Heart right ventricle (tissue), 16 donors: ENCODE measurements at regions not wholly inside any gene's neighbourhood (a gene's known extent, or its start where the extent isn't known, plus 50 kb on each side); places are given as distances from the start of the nearest gene placed in this dataset.

Source experiments
- ATAC-seq, 8 donors: fragments of 200-7000 bp; cut with Tn5 transposase; one replicate each; pipeline ENCODE4 v1.9.1; 2020; ENCODE audit warnings: mild to moderate bottlenecking in 8 of 8, moderate library complexity in 8 of 8, moderate number of reproducible peaks in 1 of 8
- DNase-seq, 2 donors: peaks; one replicate each; pipeline ENCODE4 v3.0.0-alpha.2; 2020
- H3K27ac ChIP-seq, 10 donors: fragments of 200-600 bp; sonication (generic) in 2 of 10; one replicate each; pipeline versions ENCODE4 v1.5.0 to v1.8.0; 2020 to 2022; ENCODE audit warnings: mild to moderate bottlenecking in 3 of 10
- H3K27me3 ChIP-seq, 7 donors: fragments of 200-600 bp; one replicate each; pipeline ENCODE4 v1.8.0; 2021 to 2022; ENCODE audit warnings: mild to moderate bottlenecking in 2 of 7
- H3K36me3 ChIP-seq, 9 donors: fragments of 200-600 bp; sonication (generic) in 1 of 9; one replicate each; pipeline versions ENCODE4 v1.5.0 to v1.8.0; 2020 to 2022; ENCODE audit warnings: mild to moderate bottlenecking in 2 of 9
- H3K4me1 ChIP-seq, 9 donors: fragments of 200-600 bp; sonication (generic) in 1 of 9; one replicate each; pipeline versions ENCODE4 v1.5.0 to v1.8.0; 2020 to 2022; ENCODE audit warnings: mild to moderate bottlenecking in 4 of 9
- H3K4me3 ChIP-seq, 10 donors: fragments of 200-600 bp; sonication (generic) in 2 of 10; one replicate each; pipeline versions ENCODE4 v1.5.0 to v1.8.0; 2020 to 2022; ENCODE audit warnings: mild to moderate bottlenecking in 7 of 10, moderate library complexity in 2 of 10
- H3K9me3 ChIP-seq, 11 donors: fragments of 200-600 bp in 10 of 11; sonication (generic) in 2 of 11; one replicate each; pipeline versions ENCODE4 v1.5.0 to v1.8.0; 2013 to 2022; ENCODE audit warnings: mild to moderate bottlenecking in 2 of 11, control low read depth in 1 of 11, moderate library complexity in 1 of 11
- CTCF ChIP-seq, 9 donors: fragments of 200-600 bp; sonication (generic) in 2 of 9; IDR thresholded peaks; one replicate each; pipeline versions ENCODE4 v1.5.0 to v1.8.0; 2021 to 2022; ENCODE audit warnings: antibody characterized with exemption in 9 of 9, mild to moderate bottlenecking in 5 of 9, moderate library complexity in 1 of 9
- WGBS, 2 donors: extraction: QIAGEN DNeasy Blood & Tissue Kit; methylation state at CpG; one replicate each; pipeline ENCODE4 v1.1.7; 2013; ENCODE audit warnings: inconsistent platforms in 1 of 2; 5-methylcytosine and 5-hydroxymethylcytosine counted together
- intact Hi-C, 10 donors: fragments of 100-400 bp; cut with DNase I; formaldehyde crosslinking; loops; one replicate each; pipeline versions ENCODE4 v1.11.1 to v1.14.2; 2022
- donor health status: Arrhythmogenic right ventricular cardiomyopathy.
- donor health status: ischemic (EF 13 %, LVEDD 7.1; RV severe dilation, severe dysfunction).
- donor health status: healthy with polysubstance abuse.
- donor health status: DM: no; HTN: yes; CAD: no.
- donor health status: DM: no; HTN: no; CAD: no.
- donor health status: ischemic (EF 25% LVEDD 6.9; RV normal size, moderate dysfunction).
- donor health status: ischemic (EF 25% LVEDD 5.7; RV mildly dilated, moderate dysfunction).
- donor health status: healthy.
- donor health status: DM: yes; HTN: yes; CAD: no.
- donor health status: Ischemic cardiomyopathy.
- donor health status: ischemic (EF 35%, LVEDD 5.7; RV mildly dilated, moderate dysfunction).
- donor health status: nonischemic (EF 11% LVEDD 7.7; RV severe dilation, severe dysfunction).
- donor health status: DM: yes; HTN: yes; CAD: no.
- donor health status: PGD.
- donor health status: ischemic (EF 29% LVEDD 5.4; RV normal size, mild dysfunction).
- donor health status: nonischemic (EF 23%, LVEDD 6.1; RV moderate dilation, normal function).

GRCh38 chrX:122833230-122833629 is 350.8 kb upstream of the GRIA3 start:
- no peak for TF ChIP-seq CTCF (IDR thresholded peaks at IDR 0.05)
- Histone ChIP-seq H3K9me3 (peaks cover 0 to 3% (median 0%) of the 10 kb centered on the region in 11 donors), H3K36me3 (no peaks in the 10 kb centered on the region), H3K4me1 (no peaks in the 10 kb centered on the region), H3K27ac (no peak overlapping the region), H3K4me3 (no peak overlapping the region), H3K27me3 (no peaks in the 10 kb centered on the region)
- no peak for ATAC-seq
- WGBS, 2 donors, result 70 to 77% methylated on average over 6 of the region's 6 CpGs
- intact Hi-C loops, result no loop called here
- no peak for DNase-seq

DNA sequence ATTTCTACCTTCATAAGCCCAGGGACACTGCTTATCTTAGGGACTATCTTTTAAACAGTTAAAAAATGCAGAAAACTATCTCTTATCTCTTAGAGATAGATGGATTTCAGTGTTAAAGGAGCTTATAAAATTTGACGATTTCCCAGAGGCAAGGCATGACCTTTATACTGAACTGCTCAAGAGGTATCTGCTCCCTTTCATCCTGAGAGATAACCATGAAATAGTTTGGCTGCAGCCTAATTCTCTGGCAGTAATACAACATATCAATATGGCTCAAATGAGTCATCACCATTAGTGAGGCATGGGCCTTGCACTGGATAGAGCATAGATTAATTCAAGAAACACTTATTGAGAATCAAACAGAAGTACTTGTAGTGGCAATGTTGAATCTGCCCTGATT is 348.2 kb upstream of the GRIA3 start:
- no peak for DNase-seq
- no peaks in the 10 kb centered on the region for H3K36me3 ChIP-seq
- H3K27me3 ChIP-seq, result no peaks in the 10 kb centered on the region
- no peak overlapping the region for H3K4me3 ChIP-seq
- no peak overlapping the region for H3K27ac ChIP-seq
- peaks cover 0 to 3% (median 0%) of the 10 kb centered on the region in 11 donors for H3K9me3 ChIP-seq
- H3K4me1 ChIP-seq, result no peaks in the 10 kb centered on the region
- peak in 2 of 8 donors; percentile 44 to 83 for ATAC-seq
- WGBS, 2 donors, result 19 to 24% methylated on average over 1 of the region's 1 CpG
- intact Hi-C loops, result no loop called here
- TF ChIP-seq CTCF (IDR thresholded peaks at IDR 0.05), result no peak

- no peak overlapping the region for H3K4me3 ChIP-seq
- peaks cover 0 to 8% (median 0%) of the 10 kb centered on the region in 11 donors for H3K9me3 ChIP-seq
- ATAC-seq (no peak), DNase-seq (no peak)
- H3K27me3 ChIP-seq, result no peaks in the 10 kb centered on the region
- 69 to 81% methylated on average over 4 of the region's 4 CpGs for WGBS, 2 donors
- no peaks in the 10 kb centered on the region for H3K36me3 ChIP-seq
- H3K27ac ChIP-seq, result no peak overlapping the region
- intact Hi-C loops, result no loop called here
- no peak for TF ChIP-seq CTCF (IDR thresholded peaks at IDR 0.05)
- H3K4me1 ChIP-seq, result no peaks in the 10 kb centered on the region
These were observed 333.8 kb upstream of the GRIA3 start for GRCh38 chrX:122850326-122850725.

DNA sequence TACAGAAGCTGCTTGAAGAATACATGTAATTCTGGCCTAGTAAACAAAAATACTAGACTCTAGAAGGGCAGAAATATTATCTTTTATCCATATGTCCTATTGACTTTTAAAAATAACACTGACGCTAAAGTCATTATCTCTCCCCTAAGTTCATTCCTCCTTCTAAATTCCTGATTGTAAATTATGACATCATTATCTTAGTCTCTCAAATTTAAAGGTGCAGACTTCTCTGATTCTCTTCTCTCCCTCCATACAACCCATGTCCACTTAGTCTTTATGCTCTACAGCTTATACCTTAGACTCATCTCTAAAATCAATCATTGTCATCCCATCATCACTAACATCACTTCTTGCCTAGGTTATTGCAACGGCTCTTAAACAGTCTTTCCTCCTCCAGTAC is 327.9 kb upstream of the GRIA3 start:
- no peak for TF ChIP-seq CTCF (IDR thresholded peaks at IDR 0.05)
- DNase-seq, result no peak
- H3K4me3 ChIP-seq, result no peak overlapping the region
- H3K4me1 ChIP-seq, result no peaks in the 10 kb centered on the region
- 9 to 13% methylated on average over 2 of the region's 2 CpGs for WGBS, 2 donors
- H3K9me3 ChIP-seq, result peaks cover 0 to 8% (median 0%) of the 10 kb centered on the region in 11 donors
- intact Hi-C loops, result no loop called here
- ATAC-seq, result no peak
- no peaks in the 10 kb centered on the region for H3K27me3 ChIP-seq
- H3K27ac ChIP-seq, result no peak overlapping the region
- H3K36me3 ChIP-seq, result no peaks in the 10 kb centered on the region
